ENCODE measurements at regions not wholly inside any gene's neighbourhood (a gene's known extent, or its start where the extent isn't known, plus 50 kb on each side); places are given as distances from the start of the nearest gene placed in this dataset.

- in situ Hi-C loops (cut with MboI; ENCODE audit: low sequenced_read_pairs) = no loop called here
- Histone ChIP-seq H3K9me3 (no peaks in the 10 kb centered on the region), H3K36me3 (replicated peaks) (no peaks in the 10 kb centered on the region), H3K4me3 (no peak overlapping the region), H3K4me1 (no peaks in the 10 kb centered on the region), H3K27me3 (ENCODE audit: low read depth) (no peaks in the 10 kb centered on the region)
- no peak for DNase-seq (ENCODE audit: low spot score in 2 of 2)
These were observed 235.6 kb upstream of the CHD6 start for GRCh38 chr20:41853806-41854205.

- in situ Hi-C loops (cut with MboI; ENCODE audit: low sequenced_read_pairs) = no loop called here
- Histone ChIP-seq H3K9me3 (no peaks in the 10 kb centered on the region), H3K36me3 (replicated peaks) (no peaks in the 10 kb centered on the region), H3K4me1 (no peaks in the 10 kb centered on the region), H3K27me3 (ENCODE audit: low read depth) (no peaks in the 10 kb centered on the region), H3K4me3 (no peak overlapping the region)
- DNase-seq (ENCODE audit: low spot score in 2 of 2) = no peak
These were observed 230.0 kb upstream of the CHD6 start for GRCh38 chr20:41848180-41848579.

GRCh38 chr20:41837669-41838224 lies 219.6 kb upstream of the CHD6 start:
- no peaks in the 10 kb centered on the region for H3K4me1 ChIP-seq
- DNase-seq (ENCODE audit: low spot score in 2 of 2) = no peak
- in situ Hi-C loops (cut with MboI; ENCODE audit: low sequenced_read_pairs) = no loop called here
- H3K27me3 ChIP-seq (ENCODE audit: low read depth) = no peaks in the 10 kb centered on the region
- no peak overlapping the region for H3K4me3 ChIP-seq
- no peaks in the 10 kb centered on the region; the same call in 1 of the 2 replicates for H3K9me3 ChIP-seq
- H3K36me3 ChIP-seq (replicated peaks) = no peaks in the 10 kb centered on the region

DNA sequence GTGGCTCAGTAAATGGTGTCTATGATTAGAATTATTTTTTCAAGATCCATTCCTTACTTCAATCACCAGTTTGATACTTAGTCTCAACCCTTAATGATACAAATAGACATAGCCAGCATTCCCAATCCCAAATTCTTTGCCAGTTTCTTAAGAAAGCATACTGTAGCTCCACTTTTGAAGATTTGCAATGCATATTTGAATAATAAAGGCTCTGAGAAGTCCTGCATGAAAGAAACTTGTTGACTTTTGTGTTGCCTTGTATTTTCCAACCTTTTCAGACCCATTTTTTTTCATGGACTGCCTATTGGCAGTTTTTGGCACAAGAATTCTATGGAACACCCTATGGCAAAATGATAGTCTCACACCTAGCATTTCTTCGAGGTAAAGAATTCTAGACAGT lies 215.6 kb upstream of the CHD6 start:
- Histone ChIP-seq H3K4me3 (no peak overlapping the region), H3K4me1 (no peaks in the 10 kb centered on the region), H3K9me3 (no peaks in the 10 kb centered on the region), H3K36me3 (replicated peaks) (no peaks in the 10 kb centered on the region), H3K27me3 (ENCODE audit: low read depth) (no peaks in the 10 kb centered on the region)
- in situ Hi-C loops (cut with MboI; ENCODE audit: low sequenced_read_pairs) = no loop called here
- no peak for DNase-seq (ENCODE audit: low spot score in 2 of 2)

- in situ Hi-C loops (cut with MboI; ENCODE audit: low sequenced_read_pairs) = no loop called here
- no peaks in the 10 kb centered on the region for H3K9me3 ChIP-seq
- no peaks in the 10 kb centered on the region for H3K36me3 ChIP-seq (replicated peaks)
- DNase-seq (ENCODE audit: low spot score in 2 of 2) = no peak
- H3K4me1 ChIP-seq = no peaks in the 10 kb centered on the region
- no peaks in the 10 kb centered on the region for H3K27me3 ChIP-seq (ENCODE audit: low read depth)
- no peak overlapping the region for H3K4me3 ChIP-seq
These were observed 212.5 kb upstream of the CHD6 start for GRCh38 chr20:41830702-41831101.

GRCh38 chr20:41819436-41819835 lies 201.3 kb upstream of the CHD6 start:
- in situ Hi-C loops (cut with MboI; ENCODE audit: low sequenced_read_pairs) = no loop called here
- no peaks in the 10 kb centered on the region for H3K4me1 ChIP-seq
- H3K27me3 ChIP-seq (ENCODE audit: low read depth) = no peaks in the 10 kb centered on the region
- H3K36me3 ChIP-seq (replicated peaks) = no peaks in the 10 kb centered on the region
- no peak overlapping the region for H3K4me3 ChIP-seq
- no peaks in the 10 kb centered on the region for H3K9me3 ChIP-seq
- no peak for DNase-seq (ENCODE audit: low spot score in 2 of 2)

GRCh38 chr20:41818991-41819390 lies 200.8 kb upstream of the CHD6 start:
- Histone ChIP-seq H3K27me3 (ENCODE audit: low read depth) (no peaks in the 10 kb centered on the region), H3K4me3 (no peak overlapping the region), H3K4me1 (no peaks in the 10 kb centered on the region), H3K36me3 (replicated peaks) (no peaks in the 10 kb centered on the region), H3K9me3 (no peaks in the 10 kb centered on the region)
- no peak for DNase-seq (ENCODE audit: low spot score in 2 of 2)
- in situ Hi-C loops (cut with MboI; ENCODE audit: low sequenced_read_pairs) = no loop called here

GRCh38 chr20:41818369-41818768 lies 200.2 kb upstream of the CHD6 start:
- Histone ChIP-seq H3K9me3 (no peaks in the 10 kb centered on the region), H3K4me3 (no peak overlapping the region), H3K36me3 (replicated peaks) (no peaks in the 10 kb centered on the region), H3K27me3 (ENCODE audit: low read depth) (no peaks in the 10 kb centered on the region), H3K4me1 (no peaks in the 10 kb centered on the region)
- no peak for DNase-seq (ENCODE audit: low spot score in 2 of 2)
- in situ Hi-C loops (cut with MboI; ENCODE audit: low sequenced_read_pairs) = no loop called here

DNA sequence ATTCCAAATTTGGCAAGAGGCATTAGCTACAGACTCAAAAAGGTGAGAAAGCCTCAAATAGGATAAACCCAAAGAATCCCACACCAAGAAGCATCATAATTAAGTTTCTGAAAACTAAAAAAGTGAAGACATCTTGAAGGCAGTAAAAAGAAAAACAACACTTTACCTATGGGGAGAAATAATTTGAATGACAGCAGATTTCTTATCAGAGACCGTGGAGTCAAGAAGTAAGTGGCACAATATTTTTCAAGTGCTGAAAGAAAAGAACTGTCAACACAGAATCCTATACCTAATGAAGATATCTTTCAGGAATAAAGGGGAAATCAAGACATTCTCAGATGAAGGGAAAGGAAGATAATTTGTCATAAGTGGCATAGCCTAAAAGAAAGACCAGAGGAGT lies 193.3 kb upstream of the CHD6 start:
- no peaks in the 10 kb centered on the region for H3K27me3 ChIP-seq (ENCODE audit: low read depth)
- H3K4me3 ChIP-seq = no peak overlapping the region
- no peaks in the 10 kb centered on the region for H3K36me3 ChIP-seq (replicated peaks)
- in situ Hi-C loops (cut with MboI; ENCODE audit: low sequenced_read_pairs) = no loop called here
- no peaks in the 10 kb centered on the region for H3K4me1 ChIP-seq
- no peak for DNase-seq (ENCODE audit: low spot score in 2 of 2)
- no peaks in the 10 kb centered on the region for H3K9me3 ChIP-seq

- no peak overlapping the region for H3K4me3 ChIP-seq
- in situ Hi-C loops (cut with MboI; ENCODE audit: low sequenced_read_pairs) = no loop called here
These were observed 181.9 kb upstream of the CHD6 start for GRCh38 chr20:41800040-41800439.

GRCh38 chr20:41798930-41799502 lies 180.8 kb upstream of the CHD6 start:
- in situ Hi-C loops (cut with MboI; ENCODE audit: low sequenced_read_pairs) = no loop called here
- Histone ChIP-seq H3K27me3 (ENCODE audit: low read depth) (no peaks in the 10 kb centered on the region), H3K4me3 (no peak overlapping the region), H3K9me3 (no peaks in the 10 kb centered on the region), H3K36me3 (replicated peaks) (no peaks in the 10 kb centered on the region), H3K4me1 (no peaks in the 10 kb centered on the region)
- DNase-seq (ENCODE audit: low spot score in 2 of 2) = no peak

More at GRCh38 chr20:41800040-41800439, 181.9 kb upstream of the CHD6 start:
- Histone ChIP-seq H3K36me3 (replicated peaks) (no peaks in the 10 kb centered on the region), H3K4me1 (no peaks in the 10 kb centered on the region), H3K27me3 (ENCODE audit: low read depth) (no peaks in the 10 kb centered on the region), H3K9me3 (no peaks in the 10 kb centered on the region)
- no peak for DNase-seq (ENCODE audit: low spot score in 2 of 2)

DNA sequence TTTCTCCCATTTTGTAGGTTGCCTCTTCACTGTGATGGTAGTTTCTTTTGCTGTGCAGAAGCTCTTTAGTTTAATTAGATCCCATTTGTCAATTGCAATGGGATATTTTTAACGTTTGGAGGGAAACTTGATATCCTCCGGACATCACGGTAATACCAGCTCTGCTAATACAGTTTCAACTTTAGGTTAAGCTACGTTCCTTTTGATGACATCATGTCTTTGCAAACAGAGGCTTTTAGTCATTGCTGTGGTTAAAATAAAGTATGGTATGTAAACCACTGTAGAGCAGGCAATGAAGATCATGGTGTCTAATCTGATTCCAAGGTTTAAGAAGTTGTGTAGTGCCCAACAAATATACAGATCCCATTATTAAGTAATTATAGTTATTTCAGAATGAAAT lies 168.0 kb upstream of the CHD6 start:
- DNase-seq (ENCODE audit: low spot score in 2 of 2) = no peak
- H3K27me3 ChIP-seq (ENCODE audit: low read depth) = no peaks in the 10 kb centered on the region
- H3K4me3 ChIP-seq = no peak overlapping the region
- no peaks in the 10 kb centered on the region for H3K36me3 ChIP-seq (replicated peaks)
- in situ Hi-C loops (cut with MboI; ENCODE audit: low sequenced_read_pairs) = no loop called here
- H3K9me3 ChIP-seq = no peaks in the 10 kb centered on the region
- no peaks in the 10 kb centered on the region for H3K4me1 ChIP-seq

GRCh38 chr20:41784209-41784958 lies 166.2 kb upstream of the CHD6 start:
- in situ Hi-C loops (cut with MboI; ENCODE audit: low sequenced_read_pairs) = no loop called here

DNA sequence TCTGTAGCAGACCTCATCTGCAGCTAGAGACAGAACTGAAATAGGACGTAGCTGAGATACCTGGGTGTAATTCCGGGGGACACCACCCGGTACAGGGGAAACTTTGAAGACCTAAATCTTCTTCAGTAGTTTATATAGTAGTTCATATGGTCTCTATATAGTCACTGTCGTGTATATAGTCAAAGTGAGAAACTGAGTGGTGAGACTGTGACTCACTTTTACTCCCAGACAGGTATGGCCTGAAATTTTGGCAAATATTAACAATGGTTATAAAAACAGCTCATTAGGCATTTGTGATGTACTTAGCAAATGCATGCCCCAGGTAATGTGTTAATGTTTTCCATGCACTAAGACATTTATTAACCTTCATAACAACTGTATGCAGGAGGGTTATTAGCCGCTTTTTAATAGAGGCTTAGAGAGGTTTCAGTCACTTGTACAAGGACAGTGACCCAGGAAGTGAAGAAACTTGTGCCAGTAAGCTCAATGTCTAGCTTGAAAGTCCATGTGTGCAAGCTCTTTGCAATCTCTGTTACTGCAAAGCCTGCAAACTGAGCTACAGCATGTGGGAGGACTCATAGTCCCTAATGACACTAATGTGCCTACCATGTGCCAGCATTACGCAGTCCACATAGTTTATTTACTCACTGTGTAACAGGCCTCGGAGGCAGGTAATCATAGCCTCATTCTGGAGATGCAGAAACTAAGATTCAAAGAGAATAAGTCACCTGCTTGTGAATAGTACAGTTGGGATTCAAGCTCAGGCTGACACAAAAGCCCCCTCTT lies 165.4 kb upstream of the CHD6 start:
- Histone ChIP-seq H3K27me3 (ENCODE audit: low read depth) (no peaks in the 10 kb centered on the region), H3K4me1 (no peaks in the 10 kb centered on the region)

More at GRCh38 chr20:41784209-41784958, 166.2 kb upstream of the CHD6 start:
- no peaks in the 10 kb centered on the region for H3K4me1 ChIP-seq
- no peak overlapping the region for H3K4me3 ChIP-seq
- H3K27me3 ChIP-seq (ENCODE audit: low read depth) = no peaks in the 10 kb centered on the region
- no peaks in the 10 kb centered on the region for H3K36me3 ChIP-seq (replicated peaks)
- DNase-seq (ENCODE audit: low spot score in 2 of 2) = no peak
- no peaks in the 10 kb centered on the region for H3K9me3 ChIP-seq

More for the DNA sequence above, 165.4 kb upstream of the CHD6 start:
- H3K4me3 ChIP-seq = no peak overlapping the region
- no peak for DNase-seq (ENCODE audit: low spot score in 2 of 2)
- in situ Hi-C loops (cut with MboI; ENCODE audit: low sequenced_read_pairs) = no loop called here
- no peaks in the 10 kb centered on the region for H3K36me3 ChIP-seq (replicated peaks)
- H3K9me3 ChIP-seq = no peaks in the 10 kb centered on the region
